ENCODE measurements at regions not wholly inside any gene's neighbourhood (a gene's known extent, or its start where the extent isn't known, plus 50 kb on each side); places are given as distances from the start of the nearest gene placed in this dataset.

DNA sequence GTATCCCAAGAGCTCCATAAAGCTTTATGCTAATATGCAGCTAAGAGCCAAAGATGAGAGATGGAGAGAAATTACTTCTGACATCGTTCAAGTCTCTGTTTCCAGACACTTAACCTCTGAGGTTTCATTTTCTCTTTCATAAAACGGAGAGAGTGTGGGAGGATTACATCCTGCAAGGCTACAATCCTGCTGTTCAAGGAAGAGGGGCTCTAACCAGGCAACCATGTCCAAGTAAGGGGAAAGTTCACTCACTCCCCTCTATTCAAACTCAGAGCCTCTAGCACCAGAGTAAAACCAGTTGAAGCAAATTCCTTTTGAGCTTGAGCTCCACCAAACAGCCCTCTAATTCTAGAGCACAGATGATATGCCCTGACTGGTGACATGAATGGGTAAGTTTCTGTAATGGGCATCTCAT lies 397.4 kb downstream of the NPIPA8 start:
- no peak overlapping the region for H3K4me3 ChIP-seq (ENCODE audit: low read depth, low read length)
- H3K36me3 ChIP-seq (ENCODE audit: control insufficient read depth, insufficient read depth, low read length): no peaks in the 10 kb centered on the region
- no peaks in the 10 kb centered on the region for H3K27me3 ChIP-seq (ENCODE audit: control insufficient read depth, insufficient read depth, low read length)
- no peak overlapping the region for H3K27ac ChIP-seq (ENCODE audit: low read depth, low read length)
- H3K9ac ChIP-seq (ENCODE audit: low read length): no peak overlapping the region
- H3K4me1 ChIP-seq (ENCODE audit: control insufficient read depth, insufficient read depth, low read length): no peaks in the 10 kb centered on the region
- H3K9me3 ChIP-seq (ENCODE audit: control insufficient read depth, insufficient read depth, low read depth, low read length): no peaks in the 10 kb centered on the region

DNA sequence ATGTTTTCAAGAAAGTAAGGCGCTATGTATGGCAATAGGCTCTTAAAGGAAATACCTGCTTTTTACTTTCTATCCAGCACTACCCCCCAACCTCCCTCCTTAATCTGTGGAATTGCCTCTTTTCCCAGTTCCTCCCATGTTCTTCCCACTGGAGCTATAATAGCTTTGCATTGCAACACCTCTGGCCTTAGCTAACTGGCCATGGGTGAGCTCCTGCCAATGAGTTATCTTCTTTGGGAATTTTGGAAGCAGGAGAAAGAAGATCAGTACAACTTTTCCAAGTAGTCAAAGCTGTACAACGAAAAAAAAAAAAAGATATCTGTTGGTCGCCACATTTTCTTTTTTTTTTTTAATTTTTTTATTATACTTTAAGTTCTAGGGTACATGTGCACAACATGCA lies 398.0 kb downstream of the NPIPA8 start:
- Histone ChIP-seq H3K9ac (ENCODE audit: low read length) (no peak overlapping the region), H3K27me3 (ENCODE audit: control insufficient read depth, insufficient read depth, low read length) (no peaks in the 10 kb centered on the region), H3K4me1 (ENCODE audit: control insufficient read depth, insufficient read depth, low read length) (no peaks in the 10 kb centered on the region), H3K27ac (ENCODE audit: low read depth, low read length) (no peak overlapping the region), H3K9me3 (ENCODE audit: control insufficient read depth, insufficient read depth, low read depth, low read length) (no peaks in the 10 kb centered on the region), H3K4me3 (ENCODE audit: low read depth, low read length) (no peak overlapping the region), H3K36me3 (ENCODE audit: control insufficient read depth, insufficient read depth, low read length) (no peaks in the 10 kb centered on the region)

DNA sequence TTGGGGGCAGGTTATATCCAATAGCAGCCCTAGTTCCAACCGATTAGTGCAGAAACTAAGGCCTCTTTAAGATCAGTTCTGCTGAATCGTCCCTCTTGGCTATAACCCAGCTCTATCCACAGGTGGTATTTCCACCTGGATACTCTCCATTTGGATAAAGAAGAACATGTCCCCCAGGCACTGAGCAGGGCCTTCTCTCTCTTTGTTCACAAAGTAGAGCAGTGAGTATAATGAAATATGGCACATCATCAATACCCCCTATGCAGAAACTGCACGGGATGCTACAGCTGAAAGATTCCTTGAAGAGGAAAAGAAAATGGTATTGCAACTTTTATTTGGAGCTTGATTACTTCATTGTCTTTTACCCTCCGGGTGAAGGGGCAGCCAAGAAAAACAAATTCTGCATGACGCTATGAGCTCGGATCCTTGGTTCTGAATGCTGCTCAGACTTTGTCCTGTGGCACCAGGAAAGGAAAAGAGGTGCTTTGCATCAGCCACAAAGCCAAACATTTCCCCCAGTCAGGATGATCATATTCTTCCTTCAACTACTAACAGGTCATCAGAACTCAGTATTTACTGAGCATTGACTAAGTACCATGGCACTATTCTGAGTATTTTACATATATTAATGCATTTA lies 399.7 kb downstream of the NPIPA8 start:
- Histone ChIP-seq H3K27ac (ENCODE audit: low read depth, low read length) (no peak overlapping the region), H3K4me3 (ENCODE audit: low read depth, low read length) (no peak overlapping the region), H3K9ac (ENCODE audit: low read length) (no peak overlapping the region), H3K27me3 (ENCODE audit: control insufficient read depth, insufficient read depth, low read length) (no peaks in the 10 kb centered on the region), H3K36me3 (ENCODE audit: control insufficient read depth, insufficient read depth, low read length) (no peaks in the 10 kb centered on the region), H3K9me3 (ENCODE audit: control insufficient read depth, insufficient read depth, low read depth, low read length) (no peaks in the 10 kb centered on the region; the same call in 1 of the 2 replicates), H3K4me1 (ENCODE audit: control insufficient read depth, insufficient read depth, low read length) (no peaks in the 10 kb centered on the region)

DNA sequence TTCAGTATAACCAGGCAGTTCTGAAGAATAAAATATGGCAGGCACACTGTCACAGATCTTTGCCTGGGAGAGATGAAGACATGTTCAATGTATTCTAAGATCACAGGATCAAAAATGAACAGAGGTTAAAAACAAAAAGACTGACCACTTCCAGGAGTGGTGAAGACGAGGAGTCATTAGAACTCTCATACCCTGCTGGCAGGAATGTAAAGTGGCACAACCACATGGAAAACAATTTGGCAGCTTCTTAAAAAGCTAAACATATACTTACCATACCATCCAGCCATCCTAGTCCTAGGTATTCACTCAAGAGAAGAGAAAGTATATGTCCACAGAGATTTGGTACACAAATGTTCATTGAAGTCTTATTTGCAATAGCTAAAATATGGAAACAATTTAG lies 406.3 kb downstream of the NPIPA8 start:
- Histone ChIP-seq H3K36me3 (ENCODE audit: control insufficient read depth, insufficient read depth, low read length) (no peaks in the 10 kb centered on the region), H3K9ac (ENCODE audit: low read length) (no peak overlapping the region), H3K27me3 (ENCODE audit: control insufficient read depth, insufficient read depth, low read length) (no peaks in the 10 kb centered on the region), H3K9me3 (ENCODE audit: control insufficient read depth, insufficient read depth, low read depth, low read length) (no peaks in the 10 kb centered on the region; the same call in 1 of the 2 replicates), H3K4me1 (ENCODE audit: control insufficient read depth, insufficient read depth, low read length) (peaks cover 5% of the 10 kb centered on the region; the same call in 1 of the 2 replicates), H3K4me3 (ENCODE audit: low read depth, low read length) (no peak overlapping the region), H3K27ac (ENCODE audit: low read depth, low read length) (no peak overlapping the region)

DNA sequence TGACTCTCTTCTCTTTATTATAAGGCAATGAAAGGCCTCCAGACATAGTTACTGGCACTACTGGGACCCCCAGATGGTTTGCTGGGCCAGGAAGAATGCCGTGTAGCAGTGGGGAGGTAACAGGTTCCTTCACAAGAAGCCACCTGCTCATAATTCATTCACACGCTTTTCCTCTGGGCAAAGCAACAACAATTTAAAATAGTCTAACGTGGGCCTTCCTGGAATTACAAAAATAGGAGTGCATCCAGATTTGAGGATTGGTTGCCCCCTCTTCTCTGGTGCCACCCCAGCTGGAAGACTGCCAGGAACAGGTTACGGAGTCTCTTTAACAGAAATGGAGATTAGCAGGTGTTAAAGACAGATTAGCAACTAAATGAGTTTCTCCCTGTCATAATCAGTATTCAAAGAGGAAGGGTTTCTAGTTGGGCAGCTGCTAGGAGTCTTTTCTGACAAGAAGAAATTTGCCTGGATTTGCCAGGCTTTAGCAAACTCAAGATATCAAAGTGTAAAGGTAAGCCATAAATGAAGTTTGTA lies 409.6 kb downstream of the NPIPA8 start:
- H3K4me1 ChIP-seq (ENCODE audit: control insufficient read depth, insufficient read depth, low read length): peaks cover 5% of the 10 kb centered on the region; the same call in 1 of the 2 replicates
- H3K9me3 ChIP-seq (ENCODE audit: control insufficient read depth, insufficient read depth, low read depth, low read length): peaks cover 4% of the 10 kb centered on the region
- H3K27me3 ChIP-seq (ENCODE audit: control insufficient read depth, insufficient read depth, low read length): no peaks in the 10 kb centered on the region
- H3K27ac ChIP-seq (ENCODE audit: low read depth, low read length): no peak overlapping the region
- no peaks in the 10 kb centered on the region for H3K36me3 ChIP-seq (ENCODE audit: control insufficient read depth, insufficient read depth, low read length)
- no peak overlapping the region for H3K9ac ChIP-seq (ENCODE audit: low read length)
- no peak overlapping the region for H3K4me3 ChIP-seq (ENCODE audit: low read depth, low read length)

DNA sequence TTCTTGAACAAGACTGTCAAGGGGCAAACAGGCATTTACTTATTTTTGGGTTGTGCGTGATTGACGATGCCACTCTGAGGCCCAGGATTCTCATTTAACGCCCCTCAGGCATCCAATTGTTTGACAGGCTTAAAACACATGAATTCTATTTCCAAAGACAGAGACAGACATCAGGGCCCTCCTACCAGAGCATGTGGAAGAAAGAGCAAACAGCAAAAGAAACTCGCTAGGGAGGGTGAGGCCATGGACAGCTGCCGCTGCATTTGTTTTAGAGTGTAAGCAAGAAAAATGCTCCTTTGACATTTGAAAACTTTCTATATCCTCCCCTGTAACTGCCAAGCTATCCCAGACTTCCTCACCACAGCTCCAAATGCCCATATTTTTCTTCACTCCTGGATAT lies 410.1 kb downstream of the NPIPA8 start:
- Histone ChIP-seq H3K9ac (ENCODE audit: low read length) (no peak overlapping the region), H3K4me1 (ENCODE audit: control insufficient read depth, insufficient read depth, low read length) (peaks cover 5% of the 10 kb centered on the region; the same call in 1 of the 2 replicates), H3K27ac (ENCODE audit: low read depth, low read length) (no peak overlapping the region)

DNA sequence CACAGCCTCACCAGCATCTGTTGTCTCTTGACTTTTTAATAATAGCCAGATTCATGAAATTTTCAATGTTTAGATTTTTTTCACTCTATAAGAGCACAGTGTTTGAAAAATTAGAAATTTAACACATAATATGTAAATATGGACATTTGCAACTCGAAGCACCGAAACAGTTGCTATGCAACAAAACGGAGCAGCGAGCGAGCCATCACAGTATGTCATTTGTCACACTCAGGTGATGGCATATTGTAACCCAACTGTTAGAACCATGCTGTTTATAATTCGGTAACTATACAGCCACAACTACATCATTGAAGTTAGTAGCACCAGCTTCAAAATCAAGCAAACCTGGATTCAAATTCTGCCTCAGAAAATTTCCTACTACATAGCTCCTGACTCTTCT lies 410.8 kb downstream of the NPIPA8 start:
- no peak overlapping the region for H3K27ac ChIP-seq (ENCODE audit: low read depth, low read length)
- peaks cover 7% of the 10 kb centered on the region for H3K9me3 ChIP-seq (ENCODE audit: control insufficient read depth, insufficient read depth, low read depth, low read length)
- no peak overlapping the region for H3K9ac ChIP-seq (ENCODE audit: low read length)
- H3K4me1 ChIP-seq (ENCODE audit: control insufficient read depth, insufficient read depth, low read length): peaks cover 5% of the 10 kb centered on the region; the same call in 1 of the 2 replicates
- no peak overlapping the region for H3K4me3 ChIP-seq (ENCODE audit: low read depth, low read length)
- no peaks in the 10 kb centered on the region for H3K27me3 ChIP-seq (ENCODE audit: control insufficient read depth, insufficient read depth, low read length)
- H3K36me3 ChIP-seq (ENCODE audit: control insufficient read depth, insufficient read depth, low read length): no peaks in the 10 kb centered on the region

More for the DNA sequence above, 410.1 kb downstream of the NPIPA8 start:
- no peaks in the 10 kb centered on the region for H3K36me3 ChIP-seq (ENCODE audit: control insufficient read depth, insufficient read depth, low read length)
- H3K4me3 ChIP-seq (ENCODE audit: low read depth, low read length): no peak overlapping the region
- H3K27me3 ChIP-seq (ENCODE audit: control insufficient read depth, insufficient read depth, low read length): no peaks in the 10 kb centered on the region
- peaks cover 6% of the 10 kb centered on the region for H3K9me3 ChIP-seq (ENCODE audit: control insufficient read depth, insufficient read depth, low read depth, low read length)

DNA sequence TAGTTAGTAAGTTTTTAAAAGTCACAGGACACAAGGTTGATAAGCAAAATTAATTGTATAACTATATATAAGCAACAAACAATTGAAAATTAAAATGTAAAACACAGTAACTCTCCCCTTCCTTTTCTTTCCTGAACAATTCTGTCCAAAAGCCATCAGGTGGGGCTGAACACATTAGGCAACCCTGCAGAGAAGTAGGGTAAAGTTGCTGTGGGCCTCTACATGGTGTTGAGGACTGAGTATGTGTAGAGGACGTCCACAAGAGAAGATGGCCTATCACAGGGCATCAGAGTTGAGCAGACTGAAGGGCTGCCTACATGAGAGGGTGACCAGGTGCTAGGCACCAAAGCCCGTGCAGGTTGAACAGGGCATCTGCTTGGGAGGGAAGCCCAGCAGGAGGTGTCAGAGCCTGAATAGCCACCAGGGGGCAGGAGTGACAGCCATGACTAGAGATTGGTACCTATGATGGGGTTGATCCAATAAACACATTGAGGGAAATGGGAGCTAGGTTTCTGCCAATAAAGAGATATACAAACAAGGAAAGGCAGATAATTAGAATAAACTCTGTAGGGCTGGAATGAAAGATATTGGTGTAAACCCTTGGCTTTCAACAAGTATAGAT lies 415.1 kb downstream of the NPIPA8 start:
- peaks cover under 1% of the 10 kb centered on the region; the same call in 1 of the 2 replicates for H3K4me1 ChIP-seq (ENCODE audit: control insufficient read depth, insufficient read depth, low read length)
- H3K27ac ChIP-seq (ENCODE audit: low read depth, low read length): no peak overlapping the region
- no peaks in the 10 kb centered on the region for H3K27me3 ChIP-seq (ENCODE audit: control insufficient read depth, insufficient read depth, low read length)
- H3K4me3 ChIP-seq (ENCODE audit: low read depth, low read length): no peak overlapping the region
- H3K9ac ChIP-seq (ENCODE audit: low read length): no peak overlapping the region
- H3K9me3 ChIP-seq (ENCODE audit: control insufficient read depth, insufficient read depth, low read depth, low read length): peaks cover 10% of the 10 kb centered on the region
- H3K36me3 ChIP-seq (ENCODE audit: control insufficient read depth, insufficient read depth, low read length): no peaks in the 10 kb centered on the region

DNA sequence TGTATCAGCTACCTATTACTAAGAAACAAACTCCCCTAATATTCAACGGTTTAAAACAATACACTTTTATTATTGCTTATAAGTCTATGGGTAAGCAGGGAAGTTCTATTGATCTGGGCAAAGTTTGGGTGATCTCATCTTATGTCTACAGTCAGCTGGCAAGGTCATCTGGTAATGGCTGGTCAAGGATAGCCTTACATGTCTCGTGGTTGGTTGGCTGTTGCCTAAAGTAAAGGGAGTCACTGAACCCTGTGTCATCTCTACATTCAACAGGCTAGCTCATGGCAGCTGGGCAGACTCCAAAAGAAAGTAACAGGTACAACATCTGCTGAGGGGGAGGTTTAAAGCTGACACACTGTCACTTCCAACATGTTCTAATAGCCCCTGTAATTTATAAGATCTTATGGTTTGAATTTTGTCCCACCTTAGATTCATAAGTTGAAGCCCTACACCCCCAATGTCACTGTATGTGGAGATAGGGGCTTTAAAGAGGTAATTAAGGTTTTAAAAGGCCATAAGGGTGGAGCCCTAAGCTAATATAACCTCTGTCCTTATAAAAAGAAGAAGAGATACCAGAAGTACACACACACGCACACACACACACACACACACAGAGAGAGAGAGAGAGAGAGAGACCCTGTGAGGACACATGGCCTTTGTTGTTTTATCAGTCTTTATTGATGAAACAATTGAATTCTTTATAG lies 419.1 kb downstream of the NPIPA8 start:
- H3K4me3 ChIP-seq (ENCODE audit: low read depth, low read length): no peak overlapping the region

DNA sequence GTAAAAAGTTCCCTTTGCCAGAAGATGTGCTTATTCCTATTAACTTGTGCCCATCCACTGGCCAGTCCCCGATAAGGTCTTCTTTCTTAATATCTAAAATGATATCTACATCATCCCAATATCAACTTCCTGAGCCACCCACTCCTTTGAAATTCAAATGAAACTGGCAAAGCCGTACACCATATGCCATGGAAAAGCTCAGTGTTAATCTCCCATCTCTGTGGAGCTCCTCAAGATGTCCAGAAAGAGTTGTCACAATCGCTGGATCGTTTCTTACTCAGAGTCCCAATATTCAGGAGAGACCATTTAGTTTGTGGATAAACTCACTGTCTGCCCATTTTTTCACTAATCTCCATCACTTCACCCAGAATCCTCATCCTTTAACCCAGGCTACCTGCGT lies 420.7 kb downstream of the NPIPA8 start:
- Histone ChIP-seq H3K4me1 (ENCODE audit: control insufficient read depth, insufficient read depth, low read length) (no peaks in the 10 kb centered on the region), H3K36me3 (ENCODE audit: control insufficient read depth, insufficient read depth, low read length) (no peaks in the 10 kb centered on the region), H3K9me3 (ENCODE audit: control insufficient read depth, insufficient read depth, low read depth, low read length) (peaks cover 5% of the 10 kb centered on the region), H3K27me3 (ENCODE audit: control insufficient read depth, insufficient read depth, low read length) (no peaks in the 10 kb centered on the region), H3K4me3 (ENCODE audit: low read depth, low read length) (no peak overlapping the region), H3K27ac (ENCODE audit: low read depth, low read length) (no peak overlapping the region), H3K9ac (ENCODE audit: low read length) (no peak overlapping the region)

More for the DNA sequence above, 419.1 kb downstream of the NPIPA8 start:
- Histone ChIP-seq H3K4me1 (ENCODE audit: control insufficient read depth, insufficient read depth, low read length) (no peaks in the 10 kb centered on the region), H3K9me3 (ENCODE audit: control insufficient read depth, insufficient read depth, low read depth, low read length) (peaks cover 9% of the 10 kb centered on the region), H3K27ac (ENCODE audit: low read depth, low read length) (no peak overlapping the region), H3K36me3 (ENCODE audit: control insufficient read depth, insufficient read depth, low read length) (no peaks in the 10 kb centered on the region), H3K9ac (ENCODE audit: low read length) (no peak overlapping the region), H3K27me3 (ENCODE audit: control insufficient read depth, insufficient read depth, low read length) (no peaks in the 10 kb centered on the region)

DNA sequence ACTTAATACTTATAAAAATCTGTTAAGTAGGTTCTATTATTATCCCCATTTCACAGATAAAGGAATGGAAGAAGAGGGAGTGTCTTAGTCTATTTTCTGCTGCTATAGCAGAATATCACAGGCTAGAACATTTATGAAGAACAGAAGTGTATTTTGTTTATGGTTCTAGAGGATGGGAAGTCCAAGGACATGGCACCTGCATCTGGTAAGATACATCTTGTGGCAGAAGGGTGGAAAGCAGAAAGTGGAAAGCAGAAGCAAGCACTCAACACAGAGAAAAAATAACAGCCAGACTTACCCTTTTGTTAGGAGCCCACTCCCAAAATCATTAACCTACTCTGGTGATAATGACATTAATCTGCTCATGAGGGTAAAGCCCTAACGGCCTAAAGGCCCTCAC lies 422.4 kb downstream of the NPIPA8 start:
- no peaks in the 10 kb centered on the region for H3K4me1 ChIP-seq (ENCODE audit: control insufficient read depth, insufficient read depth, low read length)
- no peaks in the 10 kb centered on the region for H3K36me3 ChIP-seq (ENCODE audit: control insufficient read depth, insufficient read depth, low read length)
- H3K27me3 ChIP-seq (ENCODE audit: control insufficient read depth, insufficient read depth, low read length): no peaks in the 10 kb centered on the region
- H3K27ac ChIP-seq (ENCODE audit: low read depth, low read length): no peak overlapping the region
- H3K9me3 ChIP-seq (ENCODE audit: control insufficient read depth, insufficient read depth, low read depth, low read length): peaks cover 5% of the 10 kb centered on the region
- no peak overlapping the region for H3K9ac ChIP-seq (ENCODE audit: low read length)
- no peak overlapping the region for H3K4me3 ChIP-seq (ENCODE audit: low read depth, low read length)
